H7 (cell line): ENCODE measurements at regions not wholly inside any gene's neighbourhood (a gene's known extent, or its start where the extent isn't known, plus 50 kb on each side); places are given as distances from the start of the nearest gene placed in this dataset.
A peak's percentile ranks its signal among the peaks of the same experiment; 100 is the strongest.
"Not testable (repeated sequence)": the region's sequence is repeated elsewhere in the genome, so short reads cannot be mapped to it uniquely, and the experiment has no call there.

Experiments
- DNase-seq: peaks from one replicate; pipeline ENCODE4 v3.0.0; 2012
- H3K27me3 ChIP-seq: 2 replicates; pipeline ENCODE4 v1.6.0; 2011; ENCODE audit warnings: mild to moderate bottlenecking, low read length; ENCODE audit not compliant: control insufficient read depth, insufficient read depth
- H3K36me3 ChIP-seq: replicated peaks from 2 replicates; pipeline ENCODE4 v1.5.1; 2011; ENCODE audit warnings: low read length; ENCODE audit not compliant: control insufficient read depth, insufficient read depth
- H3K4me3 ChIP-seq: 2 replicates; pipeline ENCODE4 v1.5.1; 2011; ENCODE audit warnings: low read depth, mild to moderate bottlenecking, control low read depth, low read length, moderate library complexity; ENCODE audit not compliant: insufficient read depth

GRCh38 chr11:39780131-39780530 lies 1679.3 kb downstream of the LRRC4C start:
- no peak for DNase-seq
- Histone ChIP-seq H3K27me3 (no peaks in the 10 kb centered on the region), H3K4me3 (no peak overlapping the region), H3K36me3 (no peaks in the 10 kb centered on the region)

GRCh38 chr11:39777035-39777434 lies 1682.4 kb downstream of the LRRC4C start:
- no peaks in the 10 kb centered on the region for H3K27me3 ChIP-seq
- DNase-seq: no peak
- no peak overlapping the region for H3K4me3 ChIP-seq
- no peaks in the 10 kb centered on the region for H3K36me3 ChIP-seq

- DNase-seq: no peak
- Histone ChIP-seq H3K27me3 (no peaks in the 10 kb centered on the region), H3K36me3 (no peaks in the 10 kb centered on the region), H3K4me3 (no peak overlapping the region)
Measured at GRCh38 chr11:39772525-39773137, 1686.8 kb downstream of the LRRC4C start.

- Histone ChIP-seq H3K27me3 (no peaks in the 10 kb centered on the region), H3K36me3 (no peaks in the 10 kb centered on the region)
- no peak for DNase-seq
Measured at GRCh38 chr11:39768214-39768613, 1691.2 kb downstream of the LRRC4C start.

GRCh38 chr11:39745401-39745800 lies 1714.1 kb downstream of the LRRC4C start:
- H3K27me3 ChIP-seq: no peaks in the 10 kb centered on the region
- H3K36me3 ChIP-seq: no peaks in the 10 kb centered on the region
- no peak for DNase-seq
- H3K4me3 ChIP-seq: no peak overlapping the region

More at GRCh38 chr11:39768214-39768613, 1691.2 kb downstream of the LRRC4C start:
- H3K4me3 ChIP-seq: no peak overlapping the region

- H3K27me3 ChIP-seq: no peaks in the 10 kb centered on the region
- no peaks in the 10 kb centered on the region for H3K36me3 ChIP-seq
- no peak overlapping the region for H3K4me3 ChIP-seq
- no peak for DNase-seq
Measured at GRCh38 chr11:39741066-39741465, 1718.4 kb downstream of the LRRC4C start.

- DNase-seq, H3K4me3 ChIP-seq, H3K36me3 ChIP-seq, H3K27me3 ChIP-seq: not testable (repeated sequence)
Measured at GRCh38 chr11:39736351-39736750, 1723.1 kb downstream of the LRRC4C start.

GRCh38 chr11:39732001-39732400 lies 1727.5 kb downstream of the LRRC4C start:
- Histone ChIP-seq H3K36me3 (no peaks in the 10 kb centered on the region), H3K4me3 (no peak overlapping the region), H3K27me3 (no peaks in the 10 kb centered on the region)
- DNase-seq: no peak

- DNase-seq: no peak
- no peaks in the 10 kb centered on the region for H3K27me3 ChIP-seq
- H3K36me3 ChIP-seq: no peaks in the 10 kb centered on the region
- no peak overlapping the region for H3K4me3 ChIP-seq
Measured at GRCh38 chr11:39725081-39725480, 1734.4 kb downstream of the LRRC4C start.

GRCh38 chr11:39724404-39724803 lies 1735.0 kb downstream of the LRRC4C start:
- H3K4me3 ChIP-seq: no peak overlapping the region
- H3K27me3 ChIP-seq: no peaks in the 10 kb centered on the region
- H3K36me3 ChIP-seq: no peaks in the 10 kb centered on the region
- peak; percentile 4 for DNase-seq

GRCh38 chr11:39712581-39712980 lies 1746.9 kb downstream of the LRRC4C start:
- DNase-seq: no peak
- H3K4me3 ChIP-seq: no peak overlapping the region

GRCh38 chr11:39690856-39691255 lies 1768.6 kb downstream of the LRRC4C start:
- no peak for DNase-seq
- no peak overlapping the region for H3K4me3 ChIP-seq
- no peaks in the 10 kb centered on the region for H3K36me3 ChIP-seq
- H3K27me3 ChIP-seq: no peaks in the 10 kb centered on the region

More at GRCh38 chr11:39712581-39712980, 1746.9 kb downstream of the LRRC4C start:
- no peaks in the 10 kb centered on the region for H3K36me3 ChIP-seq
- no peaks in the 10 kb centered on the region for H3K27me3 ChIP-seq

GRCh38 chr11:39683951-39684554 lies 1775.4 kb downstream of the LRRC4C start:
- Histone ChIP-seq H3K36me3 (no peaks in the 10 kb centered on the region), H3K27me3 (no peaks in the 10 kb centered on the region), H3K4me3 (no peak overlapping the region)
- no peak for DNase-seq

GRCh38 chr11:39683288-39683950 lies 1776.0 kb downstream of the LRRC4C start:
- Histone ChIP-seq H3K27me3 (no peaks in the 10 kb centered on the region), H3K36me3 (no peaks in the 10 kb centered on the region)

GRCh38 chr11:39681428-39681827 lies 1778.0 kb downstream of the LRRC4C start:
- no peaks in the 10 kb centered on the region for H3K27me3 ChIP-seq

More at GRCh38 chr11:39683288-39683950, 1776.0 kb downstream of the LRRC4C start:
- H3K4me3 ChIP-seq: no peak overlapping the region
- DNase-seq: no peak

More at GRCh38 chr11:39681428-39681827, 1778.0 kb downstream of the LRRC4C start:
- no peak for DNase-seq
- no peaks in the 10 kb centered on the region for H3K36me3 ChIP-seq
- H3K4me3 ChIP-seq: no peak overlapping the region
